Neural cell (in vitro differentiated cells): ENCODE measurements at regions not wholly inside any gene's neighbourhood (a gene's known extent, or its start where the extent isn't known, plus 50 kb on each side); places are given as distances from the start of the nearest gene placed in this dataset.

ENCODE experiments used
- H2AFZ ChIP-seq: fragments of 200-600, 300-800 bp; sonication (generic), shearing (Covaris generic); 2 replicates; pipeline ENCODE4 v1.6.0; 2014; ENCODE audit warnings: low read depth, mild to moderate bottlenecking, antibody characterized with exemption, low read length, moderate library complexity
- H3F3A ChIP-seq: fragments of 200-600 bp; shearing (Covaris generic); 2 replicates; pipeline ENCODE4 v1.6.1; 2016; ENCODE audit warnings: mild to moderate bottlenecking, moderate library complexity, mixed read lengths, antibody characterized with exemption, low read length; ENCODE audit not compliant: insufficient read depth, poor library complexity, severe bottlenecking
- H3K27ac ChIP-seq: fragments of 200-600, 300-800 bp; sonication (generic), shearing (Covaris generic); 2 replicates; pipeline ENCODE4 v1.5.1; 2014; ENCODE audit warnings: mild to moderate bottlenecking, low read length, moderate library complexity
- H3K27me3 ChIP-seq: fragments of 300-800, 200-600 bp; sonication (generic), shearing (Covaris generic); 2 replicates; pipeline ENCODE4 v1.6.0; 2014; ENCODE audit warnings: mild to moderate bottlenecking, low read depth, low read length, moderate library complexity; ENCODE audit not compliant: insufficient read depth
- H3K36me3 ChIP-seq: fragments of 300-800, 200-600 bp; sonication (generic), shearing (Covaris generic); 2 replicates; pipeline ENCODE4 v1.5.1; 2014; ENCODE audit warnings: mild to moderate bottlenecking, antibody characterized with exemption, low read length, moderate library complexity; ENCODE audit not compliant: insufficient read depth
- H3K4me2 ChIP-seq: fragments of 300-800, 200-600 bp; sonication (generic), shearing (Covaris generic); 2 replicates; pipeline ENCODE4 v1.6.0; 2014; ENCODE audit warnings: mild to moderate bottlenecking, low read length
- H3K4me3 ChIP-seq: fragments of 300-800, 200-600 bp; sonication (generic), shearing (Covaris generic); 2 replicates; pipeline ENCODE4 v1.5.1; 2014; ENCODE audit warnings: mild to moderate bottlenecking, low read length, moderate library complexity
- H3K79me2 ChIP-seq: fragments of 200-600 bp; shearing (Covaris generic); replicated peaks from 2 replicates; pipeline ENCODE4 v1.6.0; 2014; ENCODE audit warnings: mild to moderate bottlenecking, low read length, moderate library complexity; ENCODE audit not compliant: insufficient read depth
- H3K9ac ChIP-seq: fragments of 300-800, 200-600 bp; sonication (generic), shearing (Covaris generic); 2 replicates; pipeline ENCODE4 v1.6.1; 2016; ENCODE audit warnings: mild to moderate bottlenecking, low read length, mixed read lengths
- H3K9me2 ChIP-seq: fragments of 200-600 bp; shearing (Covaris generic); 2 replicates; pipeline ENCODE4 v1.6.1; 2016; ENCODE audit warnings: mild to moderate bottlenecking, low read length, mixed read lengths; ENCODE audit not compliant: insufficient read depth
- H3K9me3 ChIP-seq: fragments of 200-600, 300-800 bp; sonication (generic), shearing (Covaris generic); 2 replicates; pipeline ENCODE4 v1.6.1; 2016; ENCODE audit warnings: mild to moderate bottlenecking, mixed run types, low read length, moderate library complexity, mixed read lengths
- H4K20me1 ChIP-seq: fragments of 200-600 bp; shearing (Covaris generic); 2 replicates; pipeline ENCODE4 v1.6.1; 2016; ENCODE audit warnings: mild to moderate bottlenecking, mixed run types; ENCODE audit not compliant: insufficient read depth
- CTCF ChIP-seq: fragments of 450-650 bp; IDR thresholded peaks from 2 replicates; pipeline ENCODE4 v1.5.1; 2014; ENCODE audit warnings: antibody characterized with exemption, mild to moderate bottlenecking, moderate library complexity; ENCODE audit not compliant: poor library complexity, severe bottlenecking
- EP300 ChIP-seq: fragments of 450-650 bp; conservative IDR thresholded peaks from 2 replicates; pipeline ENCODE4 v1.6.1; 2014; ENCODE audit warnings: antibody characterized with exemption, mild to moderate bottlenecking, moderate library complexity; ENCODE audit not compliant: poor library complexity, severe bottlenecking
- EZH2 ChIP-seq: fragments of 200-600, 300-800 bp; shearing (Covaris generic), sonication (generic); IDR thresholded peaks from 2 replicates; pipeline ENCODE4 v1.6.1; 2014; ENCODE audit warnings: antibody characterized with exemption, low read length, borderline replicate concordance, mild to moderate bottlenecking; ENCODE audit not compliant: insufficient read depth, poor library complexity, severe bottlenecking
- MXI1 ChIP-seq: fragments of 450-650 bp; conservative IDR thresholded peaks from 2 replicates; pipeline ENCODE4 v1.6.1; 2014; ENCODE audit warnings: antibody characterized with exemption, mild to moderate bottlenecking; ENCODE audit not compliant: poor library complexity, severe bottlenecking
- POLR2AphosphoS5 ChIP-seq: IDR thresholded peaks from 2 replicates; pipeline ENCODE4 v1.6.1; 2012
- RAD21 ChIP-seq: fragments of 450-650 bp; conservative IDR thresholded peaks from 2 replicates; pipeline ENCODE4 v1.6.1; 2014; ENCODE audit warnings: antibody characterized with exemption, mild to moderate bottlenecking, moderate library complexity
- REST ChIP-seq: IDR thresholded peaks from 2 replicates; pipeline ENCODE4 v1.6.1; 2012; ENCODE audit warnings: borderline replicate concordance
- SMC3 ChIP-seq: fragments of 450-650 bp; conservative IDR thresholded peaks from 2 replicates; pipeline ENCODE4 v1.6.1; 2014; ENCODE audit warnings: antibody characterized with exemption, mild to moderate bottlenecking, moderate library complexity; ENCODE audit not compliant: poor library complexity
- TAF1 ChIP-seq: IDR thresholded peaks from 2 replicates; pipeline ENCODE4 v1.6.1; 2012; ENCODE audit warnings: low read depth

GRCh38 chr20:22315771-22316170 lies 268.6 kb downstream of the FOXA2 start:
- Histone ChIP-seq H3K9ac (no peak overlapping the region), H3K36me3 (no peaks in the 10 kb centered on the region), H2AFZ (no peak overlapping the region), H3K9me3 (no peaks in the 10 kb centered on the region), H3K4me2 (no peak overlapping the region), H3K9me2 (no peaks in the 10 kb centered on the region), H3K27ac (no peak overlapping the region), H3K4me3 (no peak overlapping the region), H3K27me3 (no peaks in the 10 kb centered on the region), H3F3A (no peaks in the 10 kb centered on the region), H3K79me2 (no peaks in the 10 kb centered on the region), H4K20me1 (no peaks in the 10 kb centered on the region)
- TF ChIP-seq MXI1, result no peak
- no peak for TF ChIP-seq CTCF
- no peak for TF ChIP-seq RAD21
- TF ChIP-seq TAF1, result no peak
- TF ChIP-seq REST, result no peak

- Histone ChIP-seq H3K36me3 (no peaks in the 10 kb centered on the region), H3K4me3 (no peak overlapping the region), H3K9me3 (no peaks in the 10 kb centered on the region), H3K27ac (no peak overlapping the region), H3K9me2 (no peaks in the 10 kb centered on the region), H3K79me2 (no peaks in the 10 kb centered on the region), H3F3A (no peaks in the 10 kb centered on the region), H3K9ac (no peak overlapping the region), H4K20me1 (no peaks in the 10 kb centered on the region), H3K4me2 (no peak overlapping the region), H2AFZ (no peak overlapping the region), H3K27me3 (no peaks in the 10 kb centered on the region)
- TF ChIP-seq REST, result no peak
- TF ChIP-seq POLR2AphosphoS5, result no peak
- TF ChIP-seq TAF1, result no peak
- no peak for TF ChIP-seq EP300
- no peak for TF ChIP-seq MXI1
- no peak for TF ChIP-seq SMC3
- TF ChIP-seq EZH2, result no peak
- no peak for TF ChIP-seq RAD21
- TF ChIP-seq CTCF, result no peak
Measured at GRCh38 chr20:22315073-22315472, 269.3 kb downstream of the FOXA2 start.
